A673 (cell line): ENCODE measurements at regions not wholly inside any gene's neighbourhood (a gene's known extent, or its start where the extent isn't known, plus 50 kb on each side); places are given as distances from the start of the nearest gene placed in this dataset.
"Not testable (repeated sequence)": the region's sequence is repeated elsewhere in the genome, so short reads cannot be mapped to it uniquely, and the experiment has no call there.

Source experiments
- BruUV-seq: library from RNA; stranded (reverse); fragments of 400-500 nt; replicated peaks from 2 replicates; lab custom pipeline; 2021; lab: Mats Ljungman, UMichigan
- CTCF ChIA-PET: fragments of 300-600 bp; sonication (Branson Sonifier 250); formaldehyde crosslinking; loops from one replicate; lab custom pipeline; 2022; ENCODE audit warnings: antibody characterized with exemption; lab: Charles Lee
- POLR2A ChIA-PET: fragments of 300-600 bp; sonication (Branson Sonifier 250); formaldehyde crosslinking; loops from one replicate; lab custom pipeline; 2022; ENCODE audit warnings: antibody characterized with exemption; ENCODE audit not compliant: low non-redundant PET; lab: Charles Lee
- DNase-seq: peaks from one replicate; pipeline ENCODE4 v3.0.0-alpha.2; 2015; ENCODE audit warnings: low spot score
- H3K27ac ChIP-seq: fragments of 200-600 bp; sonication (generic); 2 replicates; pipeline ENCODE4 v1.5.1; 2016; ENCODE audit warnings: mixed run types, low read depth, mild to moderate bottlenecking, mixed read lengths, antibody characterized with exemption, low read length; ENCODE audit not compliant: poor library complexity, severe bottlenecking
- H3K27me3 ChIP-seq: fragments of 200-600 bp; sonication (generic); replicated peaks from 2 replicates; pipeline ENCODE4 v1.6.1; 2017; ENCODE audit warnings: mixed run types, low read depth, mild to moderate bottlenecking, mixed read lengths, antibody characterized with exemption, low read length; ENCODE audit not compliant: insufficient read depth, poor library complexity
- H3K36me3 ChIP-seq: fragments of 200-600 bp; sonication (generic); 2 replicates; pipeline ENCODE4 v1.6.1; 2016; ENCODE audit warnings: mixed run types, mild to moderate bottlenecking, mixed read lengths, antibody characterized with exemption, low read length; ENCODE audit not compliant: insufficient read depth, poor library complexity, severe bottlenecking
- H3K4me1 ChIP-seq: fragments of 200-600 bp; sonication (generic); 2 replicates; pipeline ENCODE4 v1.6.1; 2017; ENCODE audit warnings: mixed run types, mild to moderate bottlenecking, mixed read lengths, antibody characterized with exemption, low read length; ENCODE audit not compliant: insufficient read depth, poor library complexity, severe bottlenecking
- H3K4me3 ChIP-seq: fragments of 200-600 bp; sonication (generic); 2 replicates; pipeline ENCODE4 v1.5.1; 2016; ENCODE audit warnings: low read depth, mixed run types, mild to moderate bottlenecking, mixed read lengths, low read length; ENCODE audit not compliant: poor library complexity, severe bottlenecking
- H3K9me3 ChIP-seq: fragments of 200-600 bp; sonication (generic); 2 replicates; pipeline ENCODE4 v1.6.1; 2016; ENCODE audit warnings: mixed run types, low read depth, mild to moderate bottlenecking, mixed read lengths, antibody characterized with exemption, low read length; ENCODE audit not compliant: poor library complexity, severe bottlenecking
- EZH2 ChIP-seq: fragments of 200-600 bp; sonication (generic); IDR thresholded peaks from 2 replicates; pipeline ENCODE4 v1.6.1; 2017; ENCODE audit warnings: borderline replicate concordance, low read depth, mild to moderate bottlenecking, mixed read lengths, antibody characterized with exemption, low read length; ENCODE audit not compliant: poor library complexity, severe bottlenecking
- intact Hi-C: fragments of 100-400 bp; cut with micrococcal nuclease; formaldehyde crosslinking; loops from one replicate; pipeline ENCODE4 v1.10.0; 2022; ENCODE audit not compliant: unreplicated experiment
- TF ChIP-seq, protein P1 (sequence below): fragments of 300-800, 200-600 bp; sonication (generic); conservative IDR thresholded peaks from 2 replicates; pipeline ENCODE4 v1.5.1; 2017; ENCODE audit warnings: low read depth, mild to moderate bottlenecking, antibody characterized with exemption, low read length, moderate library complexity, mixed read lengths

DNA sequence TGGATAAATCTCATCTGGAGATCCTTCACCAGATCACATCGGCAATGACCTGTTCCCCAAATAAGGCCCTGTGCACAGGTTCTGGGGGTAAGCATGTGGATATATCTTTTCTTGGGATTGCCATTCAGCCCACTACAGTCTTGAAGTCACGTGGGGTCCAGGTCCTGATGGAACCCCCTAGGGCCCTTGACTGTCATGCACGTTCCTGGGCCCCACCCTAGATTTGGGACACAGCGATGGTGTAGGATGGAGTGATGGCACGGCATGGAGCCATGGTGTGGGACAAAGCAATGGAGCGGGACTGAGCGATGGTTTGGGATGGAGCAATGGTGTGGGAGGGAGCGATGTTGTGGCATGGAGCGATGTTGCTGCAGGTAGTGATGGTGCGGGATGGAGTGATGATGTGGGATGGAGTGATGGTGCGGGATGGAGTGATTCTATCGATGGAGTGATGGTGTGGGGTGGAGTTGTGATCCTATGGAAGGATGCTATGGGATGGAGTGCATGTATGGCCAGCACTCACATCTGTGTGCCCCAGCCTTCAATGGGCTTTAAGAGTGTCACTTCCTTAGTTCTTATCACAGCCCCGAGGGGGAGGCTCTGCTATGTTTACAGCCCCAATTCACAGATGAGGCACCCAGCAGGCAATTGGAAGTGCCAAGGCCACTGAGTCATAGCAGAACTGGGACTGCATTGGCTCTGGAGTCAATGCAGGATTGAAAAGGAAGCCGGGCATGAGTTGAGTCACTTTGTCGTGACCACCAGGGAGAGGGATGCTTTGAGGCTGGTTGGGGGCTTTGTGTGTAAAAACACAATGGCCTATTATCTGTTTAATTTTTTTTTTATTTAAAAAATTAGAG lies 97.0 kb upstream of the C1orf174 start:
- ChIA-PET CTCF (no interaction called here), POLR2A (no interaction called here)
- H3K4me1 ChIP-seq = no peaks in the 10 kb centered on the region
- TF ChIP-seq, protein P1, sequence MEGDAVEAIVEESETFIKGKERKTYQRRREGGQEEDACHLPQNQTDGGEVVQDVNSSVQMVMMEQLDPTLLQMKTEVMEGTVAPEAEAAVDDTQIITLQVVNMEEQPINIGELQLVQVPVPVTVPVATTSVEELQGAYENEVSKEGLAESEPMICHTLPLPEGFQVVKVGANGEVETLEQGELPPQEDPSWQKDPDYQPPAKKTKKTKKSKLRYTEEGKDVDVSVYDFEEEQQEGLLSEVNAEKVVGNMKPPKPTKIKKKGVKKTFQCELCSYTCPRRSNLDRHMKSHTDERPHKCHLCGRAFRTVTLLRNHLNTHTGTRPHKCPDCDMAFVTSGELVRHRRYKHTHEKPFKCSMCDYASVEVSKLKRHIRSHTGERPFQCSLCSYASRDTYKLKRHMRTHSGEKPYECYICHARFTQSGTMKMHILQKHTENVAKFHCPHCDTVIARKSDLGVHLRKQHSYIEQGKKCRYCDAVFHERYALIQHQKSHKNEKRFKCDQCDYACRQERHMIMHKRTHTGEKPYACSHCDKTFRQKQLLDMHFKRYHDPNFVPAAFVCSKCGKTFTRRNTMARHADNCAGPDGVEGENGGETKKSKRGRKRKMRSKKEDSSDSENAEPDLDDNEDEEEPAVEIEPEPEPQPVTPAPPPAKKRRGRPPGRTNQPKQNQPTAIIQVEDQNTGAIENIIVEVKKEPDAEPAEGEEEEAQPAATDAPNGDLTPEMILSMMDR = no peak
- no peak for TF ChIP-seq EZH2
- no peaks in the 10 kb centered on the region for H3K9me3 ChIP-seq
- H3K36me3 ChIP-seq = no peaks in the 10 kb centered on the region
- DNase-seq = no peak
- H3K4me3 ChIP-seq = no peak overlapping the region
- intact Hi-C loops = no loop called here
- H3K27ac ChIP-seq = no peak overlapping the region
- BruUV-seq = no TSS peak
- H3K27me3 ChIP-seq = peaks cover 66% of the 10 kb centered on the region

DNA sequence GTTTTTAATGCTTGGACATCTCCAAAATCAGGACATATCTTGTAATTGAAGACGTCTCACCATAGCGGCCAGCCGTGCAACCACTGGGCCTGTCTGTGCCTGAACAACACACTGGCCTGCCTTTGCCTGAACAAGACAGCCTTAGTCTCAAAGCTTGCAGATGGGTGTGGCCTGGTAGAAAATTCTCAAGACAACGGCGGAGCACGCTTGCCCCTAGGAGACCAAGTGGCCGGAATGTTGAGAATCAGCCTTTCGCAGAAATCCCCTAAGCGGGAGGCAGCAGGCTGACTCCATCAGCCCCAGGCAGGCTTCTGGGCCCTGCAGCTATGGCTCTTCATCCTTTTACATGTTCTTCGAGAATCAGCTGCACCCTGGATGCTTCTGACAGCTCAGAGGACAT lies 98.0 kb upstream of the C1orf174 start:
- no peak overlapping the region for H3K27ac ChIP-seq
- no peaks in the 10 kb centered on the region for H3K9me3 ChIP-seq
- no peak for DNase-seq
- BruUV-seq = no TSS peak
- peaks cover 72% of the 10 kb centered on the region for H3K27me3 ChIP-seq
- H3K4me3 ChIP-seq = no peak overlapping the region
- ChIA-PET CTCF (no interaction called here), POLR2A (no interaction called here)
- TF ChIP-seq EZH2 = no peak
- TF ChIP-seq, protein P1 = no peak
- H3K4me1 ChIP-seq = no peaks in the 10 kb centered on the region
- H3K36me3 ChIP-seq = no peaks in the 10 kb centered on the region
- intact Hi-C loops = no loop called here

DNA sequence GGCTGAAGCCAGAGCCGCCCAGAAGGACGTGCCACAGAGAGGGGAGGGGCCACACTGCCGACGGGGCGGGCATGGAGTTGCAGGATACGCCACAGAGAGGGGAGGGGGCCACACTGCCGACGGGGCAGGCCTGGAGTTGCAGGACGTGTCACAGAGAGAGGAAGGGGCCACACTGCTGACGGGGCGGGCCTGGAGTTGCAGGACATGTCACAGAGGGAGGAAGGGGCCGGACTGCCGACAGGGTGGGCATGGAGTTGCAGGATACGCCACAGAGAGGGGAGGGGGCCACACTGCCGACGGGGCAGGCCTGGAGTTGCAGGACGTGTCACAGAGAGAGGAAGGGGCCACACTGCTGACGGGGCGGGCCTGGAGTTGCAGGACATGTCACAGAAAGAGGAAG lies 99.4 kb upstream of the C1orf174 start:
- H3K36me3 ChIP-seq, H3K27ac ChIP-seq, H3K4me3 ChIP-seq, H3K4me1 ChIP-seq, H3K9me3 ChIP-seq, CTCF ChIA-PET, BruUV-seq, POLR2A ChIA-PET, intact Hi-C loops, DNase-seq: not testable (repeated sequence)
- peaks cover 57% of the 10 kb centered on the region for H3K27me3 ChIP-seq
